H7 (cell line): ENCODE measurements at regions not wholly inside any gene's neighbourhood (a gene's known extent, or its start where the extent isn't known, plus 50 kb on each side); places are given as distances from the start of the nearest gene placed in this dataset.
"Not testable (repeated sequence)": the region's sequence is repeated elsewhere in the genome, so short reads cannot be mapped to it uniquely, and the experiment has no call there.

Experiments used
- DNase-seq: peaks from one replicate; pipeline ENCODE4 v3.0.0; 2012
- H3K27me3 ChIP-seq: 2 replicates; pipeline ENCODE4 v1.6.0; 2011; ENCODE audit warnings: mild to moderate bottlenecking, low read length; ENCODE audit not compliant: control insufficient read depth, insufficient read depth
- H3K36me3 ChIP-seq: replicated peaks from 2 replicates; pipeline ENCODE4 v1.5.1; 2011; ENCODE audit warnings: low read length; ENCODE audit not compliant: control insufficient read depth, insufficient read depth
- H3K4me3 ChIP-seq: 2 replicates; pipeline ENCODE4 v1.5.1; 2011; ENCODE audit warnings: low read depth, mild to moderate bottlenecking, control low read depth, low read length, moderate library complexity; ENCODE audit not compliant: insufficient read depth

DNA sequence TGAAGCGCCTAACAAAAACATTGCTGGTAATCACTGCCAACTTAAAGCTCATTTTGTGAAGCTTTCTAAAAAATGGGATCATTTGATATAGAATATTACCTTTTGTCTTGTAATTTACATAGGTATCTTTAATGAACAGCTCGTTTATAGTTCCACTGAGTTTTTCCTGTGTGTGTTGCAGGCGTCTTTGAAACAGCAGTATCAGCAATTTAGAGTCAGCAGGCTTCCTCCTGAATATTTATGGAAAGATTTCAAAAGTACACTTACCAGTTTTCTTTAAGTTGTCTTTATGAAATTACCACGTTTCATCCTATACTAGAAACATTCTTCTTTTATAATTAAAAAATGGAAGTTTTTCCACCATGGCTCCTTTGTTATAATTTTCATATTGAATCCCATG is 140.3 kb upstream of the GRIN3A start:
- Histone ChIP-seq H3K27me3 (no peaks in the 10 kb centered on the region), H3K4me3 (no peak overlapping the region), H3K36me3 (no peaks in the 10 kb centered on the region)
- DNase-seq = no peak

DNA sequence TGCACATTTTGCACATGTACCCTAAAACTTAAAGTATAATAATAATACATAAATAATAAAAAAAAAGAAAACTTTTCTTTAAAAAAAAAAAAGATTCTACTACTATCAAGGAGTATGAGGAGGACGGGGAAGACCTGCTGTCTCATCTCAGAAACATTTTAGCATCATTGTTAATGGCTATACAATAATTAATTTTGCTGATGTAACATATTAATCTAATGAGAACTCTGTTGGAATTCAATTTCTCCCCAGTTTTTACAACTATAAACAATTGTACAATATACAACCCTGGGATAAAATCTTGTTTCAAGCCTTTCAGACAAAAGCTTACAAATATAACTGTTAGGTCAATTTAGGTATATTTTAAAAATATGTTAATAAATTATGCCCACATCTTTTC is 139.0 kb upstream of the GRIN3A start:
- H3K4me3 ChIP-seq = no peak overlapping the region
- no peaks in the 10 kb centered on the region for H3K36me3 ChIP-seq
- DNase-seq = no peak
- H3K27me3 ChIP-seq = no peaks in the 10 kb centered on the region

DNA sequence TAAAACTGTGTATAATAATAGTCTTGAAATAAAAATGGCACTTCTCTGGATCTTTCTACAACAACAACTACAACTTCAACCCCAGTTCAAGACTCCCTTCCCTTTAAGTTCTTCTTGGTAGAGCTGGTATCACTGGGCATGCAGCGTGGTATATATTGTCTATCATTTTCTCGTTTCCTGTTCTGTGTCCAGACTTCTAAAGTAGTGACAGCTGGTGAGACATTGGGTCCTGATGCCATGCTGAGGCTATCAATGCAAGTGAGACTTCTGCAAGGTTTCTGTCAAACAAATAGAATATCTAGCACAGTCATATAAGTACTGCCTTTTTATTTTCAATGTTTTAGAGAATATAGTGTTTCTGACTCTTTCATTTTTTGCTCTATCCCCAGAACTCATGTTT is 123.0 kb upstream of the GRIN3A start:
- Histone ChIP-seq H3K4me3 (no peak overlapping the region), H3K36me3 (no peaks in the 10 kb centered on the region), H3K27me3 (no peaks in the 10 kb centered on the region)
- no peak for DNase-seq

GRCh38 chr9:101860920-101861319 is 122.5 kb upstream of the GRIN3A start:
- no peaks in the 10 kb centered on the region for H3K36me3 ChIP-seq
- no peak for DNase-seq
- no peak overlapping the region for H3K4me3 ChIP-seq
- no peaks in the 10 kb centered on the region for H3K27me3 ChIP-seq

- H3K4me3 ChIP-seq = no peak overlapping the region
- H3K27me3 ChIP-seq = no peaks in the 10 kb centered on the region
- no peaks in the 10 kb centered on the region for H3K36me3 ChIP-seq
- no peak for DNase-seq
Measured at GRCh38 chr9:101859620-101860019, 121.2 kb upstream of the GRIN3A start.

DNA sequence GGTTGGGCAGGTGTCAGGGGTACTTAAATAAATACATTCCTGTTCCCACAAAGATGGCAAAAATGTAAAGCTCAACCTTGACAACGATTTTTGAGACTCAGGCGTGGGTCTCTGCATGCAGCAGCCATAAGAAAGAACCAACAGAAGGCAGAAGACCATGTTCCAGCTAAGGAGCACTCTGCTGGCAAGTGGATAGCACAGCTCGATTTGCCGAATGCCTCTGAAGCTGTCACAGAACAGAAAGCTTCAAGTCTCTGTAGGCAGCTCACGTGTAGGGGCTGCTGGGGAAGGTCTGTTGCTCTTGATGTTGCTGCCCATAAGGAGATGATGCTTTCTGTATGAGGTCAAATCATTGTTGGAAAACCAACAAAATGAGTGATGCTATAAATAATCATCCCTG is 119.6 kb upstream of the GRIN3A start:
- DNase-seq = no peak

GRCh38 chr9:101849102-101849707 is 110.8 kb upstream of the GRIN3A start:
- Histone ChIP-seq H3K36me3 (no peaks in the 10 kb centered on the region), H3K27me3 (no peaks in the 10 kb centered on the region), H3K4me3 (no peak overlapping the region)
- no peak for DNase-seq

More for the DNA sequence above, 119.6 kb upstream of the GRIN3A start:
- Histone ChIP-seq H3K4me3 (no peak overlapping the region), H3K27me3 (no peaks in the 10 kb centered on the region), H3K36me3 (no peaks in the 10 kb centered on the region)

- no peaks in the 10 kb centered on the region for H3K27me3 ChIP-seq
- no peaks in the 10 kb centered on the region for H3K36me3 ChIP-seq
- no peak for DNase-seq
Measured at GRCh38 chr9:101848485-101848919, 110.1 kb upstream of the GRIN3A start.

DNA sequence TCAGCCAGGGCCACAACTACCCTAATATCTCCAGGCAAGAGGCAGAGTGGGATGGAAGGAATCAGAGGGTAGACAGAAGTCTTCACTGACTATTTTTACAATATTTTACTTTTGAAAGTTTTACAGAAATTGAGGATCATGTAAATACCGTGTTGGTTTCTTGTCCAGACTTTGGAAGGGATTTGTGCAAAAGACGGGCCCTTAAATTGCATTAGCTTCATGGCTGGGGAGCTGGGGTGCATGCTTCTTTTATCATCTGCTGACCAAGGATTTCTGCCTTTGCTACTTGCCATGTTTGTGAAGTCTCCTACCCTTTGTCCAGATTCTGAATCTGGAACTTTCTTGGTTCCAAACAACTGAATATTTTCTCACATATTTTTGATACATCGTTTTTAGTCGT is 107.7 kb upstream of the GRIN3A start:
- Histone ChIP-seq H3K36me3 (no peaks in the 10 kb centered on the region), H3K27me3 (no peaks in the 10 kb centered on the region), H3K4me3 (no peak overlapping the region)
- no peak for DNase-seq

More at GRCh38 chr9:101848485-101848919, 110.1 kb upstream of the GRIN3A start:
- no peak overlapping the region for H3K4me3 ChIP-seq

- Histone ChIP-seq H3K36me3 (no peaks in the 10 kb centered on the region), H3K4me3 (no peak overlapping the region), H3K27me3 (no peaks in the 10 kb centered on the region)
- DNase-seq = no peak
Measured at GRCh38 chr9:101840694-101841188, 102.3 kb upstream of the GRIN3A start.

DNA sequence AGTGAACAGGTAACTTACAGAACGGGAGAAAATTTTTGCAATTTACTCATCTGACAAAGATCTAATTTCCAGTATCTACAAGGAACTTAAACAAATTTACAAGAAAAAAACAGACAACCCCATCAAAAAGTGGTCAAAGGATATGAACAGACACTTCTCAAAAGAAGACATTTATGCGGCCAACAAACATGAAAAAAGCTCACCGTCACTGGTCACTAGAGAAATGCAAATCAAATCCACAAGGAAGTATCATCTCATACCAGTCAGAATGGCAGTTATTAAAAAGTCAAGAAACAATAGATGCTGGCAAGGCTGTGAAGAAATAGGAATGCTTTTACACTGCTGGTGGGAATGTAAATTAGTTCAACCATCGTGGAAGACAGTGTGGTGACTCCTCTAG is 100.5 kb upstream of the GRIN3A start:
- H3K36me3 ChIP-seq, DNase-seq, H3K27me3 ChIP-seq: not testable (repeated sequence)

GRCh38 chr9:101836021-101836420 is 97.6 kb upstream of the GRIN3A start:
- no peak overlapping the region for H3K4me3 ChIP-seq
- H3K36me3 ChIP-seq = no peaks in the 10 kb centered on the region
- DNase-seq = no peak
- no peaks in the 10 kb centered on the region for H3K27me3 ChIP-seq

More for the DNA sequence above, 100.5 kb upstream of the GRIN3A start:
- H3K4me3 ChIP-seq = not testable (repeated sequence)

DNA sequence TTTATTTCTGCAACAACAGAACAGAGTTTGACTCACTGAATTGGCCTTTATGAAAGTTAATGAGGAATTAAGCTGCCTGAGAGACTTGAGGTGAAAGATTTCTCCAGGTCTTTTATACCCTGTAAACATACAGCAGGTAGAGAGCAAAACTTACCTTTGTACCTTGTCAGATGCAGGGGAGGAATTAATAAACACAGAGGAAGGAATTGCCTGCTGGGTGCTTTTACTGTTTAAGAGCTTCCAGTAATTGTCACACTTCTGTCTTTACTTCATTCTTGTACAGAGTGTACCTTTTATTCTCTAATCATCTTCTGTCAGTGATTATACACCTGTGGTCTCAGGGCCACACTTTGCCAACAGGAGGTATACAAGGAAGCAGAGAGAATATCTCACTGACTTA is 94.0 kb upstream of the GRIN3A start:
- no peak overlapping the region for H3K4me3 ChIP-seq
- H3K27me3 ChIP-seq = no peaks in the 10 kb centered on the region
- no peak for DNase-seq
- no peaks in the 10 kb centered on the region for H3K36me3 ChIP-seq

- not testable (repeated sequence) for H3K4me3 ChIP-seq, DNase-seq, H3K36me3 ChIP-seq, H3K27me3 ChIP-seq
Measured at GRCh38 chr9:101821450-101821849, 83.0 kb upstream of the GRIN3A start.

GRCh38 chr9:101820983-101821382 is 82.5 kb upstream of the GRIN3A start:
- H3K36me3 ChIP-seq, DNase-seq, H3K27me3 ChIP-seq, H3K4me3 ChIP-seq: not testable (repeated sequence)

- no peak overlapping the region for H3K4me3 ChIP-seq
- H3K27me3 ChIP-seq = no peaks in the 10 kb centered on the region
- H3K36me3 ChIP-seq = no peaks in the 10 kb centered on the region
- no peak for DNase-seq
Measured at GRCh38 chr9:101814064-101814463, 75.6 kb upstream of the GRIN3A start.
